ENCODE measurements at regions not wholly inside any gene's neighbourhood (a gene's known extent, or its start where the extent isn't known, plus 50 kb on each side); places are given as distances from the start of the nearest gene placed in this dataset.

DNA sequence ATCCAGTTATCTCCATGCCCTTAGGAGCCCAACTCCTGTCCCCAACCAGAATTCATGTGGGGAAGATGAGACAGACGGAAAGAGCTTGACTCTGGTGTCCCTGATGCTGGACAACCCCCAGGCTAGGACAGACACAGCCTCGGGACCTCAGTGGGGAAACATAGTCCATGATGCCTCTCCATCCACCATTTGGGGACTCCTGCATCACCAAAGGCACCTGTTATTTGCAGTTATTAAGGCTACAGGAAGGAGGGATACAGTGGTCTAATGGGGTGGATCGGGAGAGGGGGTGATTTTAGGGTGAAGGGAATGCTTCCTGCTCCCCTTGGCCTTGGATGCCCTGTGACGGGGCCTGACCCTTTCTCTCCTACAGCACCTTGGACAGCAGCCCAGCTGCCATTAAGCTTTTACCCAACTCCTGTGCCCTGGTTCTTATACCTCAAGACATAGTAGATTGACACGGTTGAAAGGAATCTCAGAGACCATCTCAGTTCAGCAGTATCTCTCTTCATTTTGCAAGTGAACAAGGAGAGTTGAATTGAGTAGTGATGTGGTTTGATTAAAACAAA lies 111.6 kb downstream of the MATN1 start:
- Mint-ChIP-seq H3K4me3 (no peak overlapping the region), H3K27ac (no peak overlapping the region), H3K27me3 (ENCODE audit: low read depth in 3 of 3) (peaks cover 5 to 11% (median 10%) of the 10 kb centered on the region in 3 donors), H3K9me3 (no peaks in the 10 kb centered on the region), H3K4me1 (no peaks in the 10 kb centered on the region), H3K36me3 (no peaks in the 10 kb centered on the region)
- DNase-seq = no peak

DNA sequence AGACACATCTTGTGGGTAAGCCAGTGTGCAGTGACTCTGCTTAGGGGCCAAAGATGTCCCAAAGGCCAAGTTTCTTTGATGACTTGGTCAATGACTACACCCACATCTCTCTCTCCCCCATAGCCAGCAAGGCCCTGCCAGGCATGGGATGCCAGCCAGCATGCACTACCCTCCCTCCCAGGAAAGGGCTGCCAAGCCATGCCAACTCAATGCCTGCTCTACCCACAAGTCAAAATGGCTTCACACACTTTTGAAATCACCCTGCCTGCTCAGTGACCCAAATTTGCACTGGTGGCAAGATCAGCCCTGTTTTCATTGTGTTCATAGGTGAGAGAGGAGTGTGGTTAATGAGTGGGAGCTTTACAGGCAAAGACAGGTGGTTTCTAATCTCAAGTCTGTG lies 112.5 kb downstream of the MATN1 start:
- no peaks in the 10 kb centered on the region for H3K36me3 Mint-ChIP-seq
- H3K9me3 Mint-ChIP-seq = no peaks in the 10 kb centered on the region
- H3K4me1 Mint-ChIP-seq = no peaks in the 10 kb centered on the region
- H3K27me3 Mint-ChIP-seq (ENCODE audit: low read depth in 3 of 3) = peaks cover 5 to 11% (median 8%) of the 10 kb centered on the region in 3 donors
- H3K27ac Mint-ChIP-seq = no peak overlapping the region
- H3K4me3 Mint-ChIP-seq = no peak overlapping the region
- DNase-seq = no peak

DNA sequence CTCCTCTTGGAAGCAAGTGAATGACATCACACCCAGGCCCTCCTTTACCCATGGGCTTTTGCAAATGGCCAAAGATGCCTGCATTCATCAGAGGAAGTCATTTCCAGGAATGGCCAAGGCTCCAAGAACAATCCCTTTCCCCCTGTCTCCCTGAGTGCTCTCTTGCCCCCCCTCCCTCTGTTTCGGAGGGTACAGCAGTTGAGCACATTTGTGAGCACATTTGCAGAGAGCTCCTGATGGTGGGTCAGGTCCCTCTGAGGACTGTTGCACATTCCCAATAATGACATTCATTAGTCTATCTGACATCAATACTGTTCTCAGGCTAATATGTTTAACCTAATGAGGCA lies 113.4 kb downstream of the MATN1 start:
- H3K9me3 Mint-ChIP-seq = no peaks in the 10 kb centered on the region
- H3K4me3 Mint-ChIP-seq = no peak overlapping the region
- no peak for DNase-seq
- H3K4me1 Mint-ChIP-seq = no peaks in the 10 kb centered on the region
- H3K36me3 Mint-ChIP-seq = no peaks in the 10 kb centered on the region
- H3K27ac Mint-ChIP-seq = no peak overlapping the region
- H3K27me3 Mint-ChIP-seq (ENCODE audit: low read depth in 3 of 3) = peaks cover 5 to 7% (median 6%) of the 10 kb centered on the region in 3 donors

DNA sequence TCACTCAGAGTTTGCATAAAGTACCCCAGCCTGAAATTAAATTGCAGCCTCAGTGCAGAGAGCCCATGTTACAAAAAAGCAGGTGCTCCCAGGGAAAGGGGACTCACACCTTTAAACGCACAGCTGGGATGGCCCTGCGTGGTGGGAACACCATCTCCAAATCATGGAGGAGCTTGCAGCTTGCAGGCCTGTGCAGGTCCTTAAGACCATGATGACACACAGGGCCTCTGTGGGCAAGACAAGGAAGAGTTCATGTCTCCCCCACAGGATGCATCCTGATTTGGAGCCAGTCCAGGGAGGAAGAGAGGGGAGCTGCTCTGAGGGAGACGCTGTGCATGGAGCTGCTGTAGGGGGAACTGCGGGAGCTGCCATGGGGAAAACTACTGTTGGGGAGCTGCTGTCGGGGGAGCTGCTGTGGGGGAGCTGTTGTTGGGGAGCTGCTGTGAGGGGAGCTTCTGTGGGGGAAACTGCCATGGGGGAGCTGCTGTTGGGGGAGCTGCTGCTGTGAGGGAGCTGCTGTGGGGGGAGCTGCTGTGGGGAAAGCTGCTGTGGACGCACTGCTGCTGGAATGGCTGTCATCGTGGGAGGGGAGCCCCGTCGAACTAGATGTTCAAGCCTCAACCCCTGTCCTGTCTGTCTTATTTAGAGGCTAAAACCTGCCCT lies 113.9 kb downstream of the MATN1 start:
- Mint-ChIP-seq H3K4me1 (no peaks in the 10 kb centered on the region), H3K27me3 (ENCODE audit: low read depth in 3 of 3) (peaks cover 4 to 7% (median 6%) of the 10 kb centered on the region in 3 donors), H3K4me3 (no peak overlapping the region), H3K36me3 (no peaks in the 10 kb centered on the region), H3K27ac (no peak overlapping the region), H3K9me3 (no peaks in the 10 kb centered on the region)
- DNase-seq = no peak

DNA sequence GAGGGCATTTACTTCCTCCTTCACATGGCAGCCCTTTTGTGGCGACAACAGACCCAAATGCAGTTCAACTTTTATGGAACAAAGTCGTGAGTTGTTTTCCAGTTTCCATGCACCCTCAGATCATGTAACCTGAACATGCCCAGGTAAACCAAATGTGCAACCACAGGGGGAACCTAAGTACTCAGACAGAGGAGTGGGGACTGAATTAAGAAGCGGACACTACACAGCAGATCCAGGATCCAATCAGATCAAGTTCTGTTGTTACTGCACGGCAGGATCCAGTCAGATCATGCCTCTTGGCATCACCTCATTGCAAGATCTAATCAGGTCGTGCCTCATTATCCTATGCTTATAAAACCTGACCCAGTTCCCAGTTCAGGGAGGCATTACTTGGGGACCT lies 115.7 kb downstream of the MATN1 start:
- Mint-ChIP-seq H3K4me1 (no peaks in the 10 kb centered on the region), H3K9me3 (no peaks in the 10 kb centered on the region), H3K27me3 (ENCODE audit: low read depth in 3 of 3) (peaks cover 4 to 7% (median 4%) of the 10 kb centered on the region in 3 donors), H3K4me3 (no peak overlapping the region), H3K27ac (no peak overlapping the region), H3K36me3 (no peaks in the 10 kb centered on the region)
- no peak for DNase-seq

DNA sequence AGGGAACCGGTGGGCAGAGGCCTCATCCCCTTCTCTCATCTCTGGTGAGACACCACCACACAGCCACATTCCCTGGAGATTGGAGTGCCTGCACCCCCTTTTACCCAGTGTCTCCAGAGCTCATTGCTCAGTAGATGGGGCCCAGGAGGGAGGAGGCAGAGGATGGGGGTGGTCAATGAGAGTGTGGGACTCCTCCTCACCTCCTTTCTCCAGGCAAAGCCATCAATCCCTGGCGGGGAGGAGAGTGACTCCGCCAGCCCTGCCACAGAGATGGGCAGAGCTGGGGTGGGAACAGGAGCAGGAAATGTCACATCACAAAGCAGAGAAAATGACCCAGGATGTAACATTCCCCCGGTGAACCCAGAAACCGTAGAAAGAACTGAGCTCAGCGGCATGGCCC lies 117.2 kb downstream of the MATN1 start:
- DNase-seq = no peak
- no peaks in the 10 kb centered on the region for H3K4me1 Mint-ChIP-seq
- peaks cover 4 to 7% (median 4%) of the 10 kb centered on the region in 3 donors for H3K27me3 Mint-ChIP-seq (ENCODE audit: low read depth in 3 of 3)
- no peak overlapping the region for H3K4me3 Mint-ChIP-seq
- no peaks in the 10 kb centered on the region for H3K9me3 Mint-ChIP-seq
- no peaks in the 10 kb centered on the region for H3K36me3 Mint-ChIP-seq
- no peak overlapping the region for H3K27ac Mint-ChIP-seq

DNA sequence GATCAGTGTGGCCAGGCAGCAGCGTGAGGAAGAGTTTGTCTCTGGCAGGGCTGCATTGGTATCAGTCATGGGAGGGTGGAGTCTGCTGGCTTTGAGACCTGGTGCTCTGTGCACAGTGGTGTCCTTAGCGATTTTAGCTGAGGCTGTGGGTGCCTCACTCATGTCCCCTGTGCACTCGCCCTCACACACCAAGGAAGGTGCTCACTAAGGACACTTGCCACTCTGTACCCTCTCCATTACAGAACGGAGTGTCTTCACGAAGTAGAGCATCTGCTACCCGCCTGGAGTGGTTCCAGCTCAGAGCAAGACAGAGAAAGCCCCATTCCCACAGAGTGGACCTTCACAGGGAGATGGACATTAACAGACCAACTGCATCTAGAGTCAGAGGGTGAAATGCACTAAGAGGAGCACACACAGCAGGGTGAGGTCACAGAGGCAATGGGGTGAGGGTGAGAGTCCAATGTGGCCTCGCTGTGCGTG lies 117.9 kb downstream of the MATN1 start:
- H3K36me3 Mint-ChIP-seq = no peaks in the 10 kb centered on the region
- no peak overlapping the region for H3K4me3 Mint-ChIP-seq
- no peak for DNase-seq
- H3K27ac Mint-ChIP-seq = no peak overlapping the region
- H3K4me1 Mint-ChIP-seq = no peaks in the 10 kb centered on the region
- H3K9me3 Mint-ChIP-seq = no peaks in the 10 kb centered on the region
- peaks cover 4 to 7% (median 4%) of the 10 kb centered on the region in 3 donors for H3K27me3 Mint-ChIP-seq (ENCODE audit: low read depth in 3 of 3)

DNA sequence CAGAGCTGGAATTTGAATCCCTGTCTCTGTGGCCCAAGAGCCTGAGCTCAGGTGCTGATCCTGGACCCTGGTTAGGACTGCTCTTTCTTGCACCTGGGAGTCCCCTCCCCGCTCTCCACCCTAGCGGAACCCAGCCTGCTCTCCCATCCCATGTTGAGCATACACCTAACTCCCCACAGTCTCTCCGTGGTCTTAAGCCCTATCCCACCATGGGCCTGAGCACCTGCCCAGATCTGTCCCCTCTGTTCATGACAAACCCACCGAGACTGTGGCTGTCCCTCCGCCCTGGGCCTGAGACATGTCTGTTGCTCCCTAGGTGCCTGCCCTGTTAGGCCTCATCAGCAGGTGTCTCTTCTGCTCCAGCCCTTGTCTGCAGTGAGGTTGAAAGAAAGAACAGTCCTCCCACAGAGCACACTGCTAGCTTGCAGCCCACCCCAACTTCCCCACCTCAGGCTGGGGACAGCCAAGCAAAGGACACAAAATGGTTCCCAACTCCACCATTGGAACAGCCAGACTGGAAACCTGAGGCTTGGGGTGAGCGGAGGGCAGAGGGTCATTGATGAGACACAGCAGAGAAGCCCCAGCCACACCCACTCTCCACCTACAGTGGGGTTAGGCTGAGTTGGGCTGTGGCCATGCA lies 118.5 kb downstream of the MATN1 start:
- no peak for DNase-seq
- Mint-ChIP-seq H3K27me3 (ENCODE audit: low read depth in 3 of 3) (peaks cover 4 to 9% (median 7%) of the 10 kb centered on the region in 3 donors), H3K9me3 (no peaks in the 10 kb centered on the region), H3K4me3 (no peak overlapping the region), H3K27ac (no peak overlapping the region), H3K36me3 (no peaks in the 10 kb centered on the region), H3K4me1 (no peaks in the 10 kb centered on the region)

DNA sequence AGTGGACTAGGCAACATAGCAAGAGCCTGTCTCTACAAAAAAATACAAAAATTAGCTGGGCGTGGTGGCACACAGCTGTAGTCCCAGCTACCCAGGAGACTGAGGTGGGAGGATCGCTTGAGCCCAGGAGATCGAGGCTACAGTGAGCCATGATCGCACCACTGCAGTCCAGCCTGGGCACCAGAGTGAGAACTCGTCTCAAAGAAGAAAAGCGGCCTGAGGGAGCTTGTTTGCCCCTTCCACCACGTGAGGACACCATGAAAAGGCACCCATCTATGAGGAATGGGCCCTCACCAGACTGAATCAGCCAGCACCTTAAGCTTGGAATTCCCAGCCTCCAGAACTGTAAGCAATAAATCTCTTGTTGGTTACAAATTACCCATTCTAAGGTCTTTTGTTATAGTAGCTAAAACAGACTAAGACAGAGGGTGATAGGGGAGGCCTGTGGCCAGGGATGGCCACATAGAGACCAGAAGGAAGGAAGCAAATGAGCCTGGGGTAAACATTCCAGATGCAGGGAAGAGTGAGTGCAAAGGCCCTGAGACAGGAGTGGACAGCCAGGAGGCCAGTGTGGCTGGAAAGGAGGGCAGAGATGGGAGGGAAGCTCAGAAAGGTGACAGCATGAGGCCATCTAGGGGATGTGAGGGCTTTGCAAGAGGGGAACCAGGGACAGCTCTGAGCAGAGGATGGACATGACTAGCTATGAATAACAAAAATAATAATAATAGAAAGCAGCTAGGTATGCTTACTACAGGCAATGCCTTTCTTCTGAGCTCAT lies 120.1 kb downstream of the MATN1 start:
- DNase-seq = no peak
- H3K4me3 Mint-ChIP-seq = no peak overlapping the region
- no peaks in the 10 kb centered on the region for H3K4me1 Mint-ChIP-seq
- no peaks in the 10 kb centered on the region for H3K36me3 Mint-ChIP-seq
- H3K27me3 Mint-ChIP-seq (ENCODE audit: low read depth in 3 of 3) = peaks cover 2 to 7% (median 5%) of the 10 kb centered on the region in 3 donors
- no peak overlapping the region for H3K27ac Mint-ChIP-seq
- no peaks in the 10 kb centered on the region for H3K9me3 Mint-ChIP-seq

DNA sequence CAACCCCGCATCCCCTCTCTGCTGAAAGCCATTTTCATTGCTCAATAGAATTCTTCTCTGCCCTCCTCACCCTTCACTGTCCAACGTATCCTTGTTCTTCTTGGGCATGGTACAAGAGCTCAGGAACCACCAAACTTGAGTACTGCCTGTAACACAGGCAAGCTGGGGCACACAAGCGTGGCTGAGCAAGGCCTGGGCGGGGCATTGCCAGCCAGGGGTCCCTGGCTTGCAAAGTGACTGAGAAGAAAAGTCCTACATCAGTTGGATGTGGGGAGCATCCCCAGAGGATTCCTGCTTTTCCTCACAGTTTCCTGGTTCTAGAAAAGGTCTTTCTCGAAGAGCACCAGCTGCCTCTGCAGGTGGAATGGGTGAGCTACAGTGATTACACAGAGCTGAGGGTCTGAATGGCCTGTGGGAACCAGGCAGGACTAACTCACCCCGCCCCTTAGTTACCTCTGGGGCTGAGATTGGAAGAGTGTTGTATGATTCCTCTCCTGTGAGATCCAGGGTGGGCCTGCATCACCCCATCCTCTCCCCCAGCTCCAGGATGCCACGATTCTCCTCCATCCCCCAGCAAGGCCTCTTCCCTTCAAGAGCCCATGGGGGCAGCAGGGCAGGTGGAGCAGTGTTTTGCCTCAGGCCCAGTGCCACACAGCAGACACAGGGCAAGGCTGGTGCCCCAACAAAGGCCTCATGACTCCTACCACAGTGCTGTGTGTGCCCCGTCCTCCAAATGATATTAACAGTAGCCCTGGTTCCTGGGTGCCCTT lies 121.9 kb downstream of the MATN1 start:
- H3K27me3 Mint-ChIP-seq (ENCODE audit: low read depth in 3 of 3) = peaks cover 0 to 11% (median 5%) of the 10 kb centered on the region in 3 donors
- no peaks in the 10 kb centered on the region for H3K9me3 Mint-ChIP-seq
- no peak overlapping the region for H3K27ac Mint-ChIP-seq
- no peaks in the 10 kb centered on the region for H3K4me1 Mint-ChIP-seq
- no peaks in the 10 kb centered on the region for H3K36me3 Mint-ChIP-seq
- no peak overlapping the region for H3K4me3 Mint-ChIP-seq
- DNase-seq = no peak

DNA sequence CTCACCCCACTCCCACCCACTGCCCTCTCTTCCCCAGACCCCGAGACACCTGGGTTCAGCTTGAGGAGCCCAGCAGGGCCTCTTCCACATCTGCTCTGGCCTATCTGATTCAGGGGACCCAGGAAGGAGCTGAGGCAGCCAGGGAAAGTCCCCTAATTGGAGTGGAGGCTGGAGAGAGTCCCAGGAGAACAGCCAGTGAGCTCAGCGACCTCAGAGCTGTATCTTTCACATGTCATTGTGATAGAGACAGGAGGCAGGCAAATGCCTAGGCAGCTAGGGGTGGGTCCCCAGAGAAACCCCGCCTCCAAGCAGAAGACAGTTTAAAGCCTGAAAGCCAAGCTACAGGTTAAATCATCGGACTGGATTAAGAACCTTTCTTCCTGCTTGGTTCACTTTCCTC lies 122.7 kb downstream of the MATN1 start:
- no peak for DNase-seq
- Mint-ChIP-seq H3K36me3 (no peaks in the 10 kb centered on the region), H3K4me3 (no peak overlapping the region), H3K4me1 (no peaks in the 10 kb centered on the region), H3K27me3 (ENCODE audit: low read depth in 3 of 3) (peaks cover 0 to 12% (median 5%) of the 10 kb centered on the region in 3 donors), H3K27ac (no peak overlapping the region), H3K9me3 (no peaks in the 10 kb centered on the region)

DNA sequence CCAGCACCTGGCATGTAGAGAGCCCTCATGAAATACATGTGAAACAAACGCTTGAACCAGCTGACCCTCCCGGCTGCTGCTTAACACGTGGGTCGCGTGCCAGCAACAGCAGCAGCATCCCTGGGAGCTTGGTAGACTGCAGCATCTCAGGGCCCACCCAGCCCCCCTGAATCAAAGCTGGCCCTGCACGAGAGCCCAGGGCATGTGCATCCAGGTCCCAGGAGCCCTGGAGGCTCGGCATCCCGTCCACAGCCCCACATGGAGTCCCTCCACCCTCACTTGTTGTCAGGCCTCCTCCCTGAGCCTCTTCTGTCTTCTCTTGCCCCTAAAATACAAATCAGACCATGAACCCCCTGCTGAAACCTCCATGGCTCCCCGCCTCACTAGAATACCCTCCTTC lies 123.1 kb downstream of the MATN1 start:
- Mint-ChIP-seq H3K4me3 (no peak overlapping the region), H3K27ac (no peak overlapping the region), H3K36me3 (no peaks in the 10 kb centered on the region), H3K27me3 (ENCODE audit: low read depth in 3 of 3) (peaks cover 0 to 12% (median 5%) of the 10 kb centered on the region in 3 donors), H3K4me1 (no peaks in the 10 kb centered on the region), H3K9me3 (no peaks in the 10 kb centered on the region)
- no peak for DNase-seq

DNA sequence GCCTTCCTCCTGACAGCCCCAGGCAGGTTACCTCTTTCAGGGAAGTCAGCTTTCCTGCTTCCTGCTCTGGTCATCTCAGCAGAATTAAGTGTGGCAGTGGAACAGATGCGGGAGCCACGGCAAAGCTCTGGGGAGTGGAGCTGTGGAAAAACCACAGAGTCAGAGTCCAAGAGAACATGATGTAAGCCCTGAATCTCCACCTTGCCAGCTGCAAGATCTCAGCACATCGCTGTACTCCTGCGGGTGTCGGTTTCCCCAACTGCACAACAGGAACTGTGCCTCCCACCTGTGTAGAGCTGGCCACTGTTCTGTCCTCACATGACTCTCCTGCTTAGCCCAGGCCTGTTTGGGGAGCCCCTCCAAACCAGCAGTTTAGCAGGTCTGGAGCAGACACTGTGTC lies 123.7 kb downstream of the MATN1 start:
- Mint-ChIP-seq H3K27ac (no peak overlapping the region), H3K27me3 (ENCODE audit: low read depth in 3 of 3) (peaks cover 0 to 12% (median 3%) of the 10 kb centered on the region in 3 donors), H3K4me3 (no peak overlapping the region), H3K36me3 (no peaks in the 10 kb centered on the region), H3K4me1 (no peaks in the 10 kb centered on the region), H3K9me3 (no peaks in the 10 kb centered on the region)
- no peak for DNase-seq

Data from immature natural killer cell (primary cell).